ENCODE measurements at regions not wholly inside any gene's neighbourhood (a gene's known extent, or its start where the extent isn't known, plus 50 kb on each side); places are given as distances from the start of the nearest gene placed in this dataset.

DNA sequence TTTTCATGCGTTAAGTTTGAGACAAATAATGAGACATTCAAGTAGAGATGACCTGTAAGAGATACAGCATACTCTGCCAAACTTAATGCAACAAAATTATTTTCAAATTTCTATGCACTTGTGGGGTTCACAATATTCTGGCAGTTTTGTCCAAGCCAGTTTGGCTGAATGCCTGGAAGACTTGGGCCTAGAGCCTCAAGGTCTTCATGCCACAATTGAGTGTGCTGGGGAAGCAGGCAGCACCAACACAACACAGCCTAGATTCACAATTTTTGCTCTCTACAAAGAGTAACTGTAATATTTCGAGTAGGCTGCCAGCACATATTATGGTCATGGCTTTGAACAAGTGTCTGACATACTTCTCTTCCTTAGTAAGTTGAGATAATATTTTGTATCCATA is 461.4 kb upstream of the SPHKAP start:
- intact Hi-C loops (cut with micrococcal nuclease; ENCODE audit: unreplicated experiment) (no loop called here), in situ Hi-C loops (cut with HindIII; ENCODE audit: low pct_unique_long_range_greater_than_20kb, low sequenced_read_pairs) (no loop called here)
- Histone ChIP-seq H3K9me3 (ENCODE audit: control insufficient read depth, insufficient read depth, low read depth, low read length) (no peaks in the 10 kb centered on the region), H3K4me3 (ENCODE audit: low read depth in 2 of 2, low read length in 2 of 2) (no peak overlapping the region), H3K4me1 (ENCODE audit: control insufficient read depth, insufficient read depth, low read length) (no peaks in the 10 kb centered on the region), H3K27me3 (ENCODE audit: control insufficient read depth, insufficient read depth, low read length) (no peaks in the 10 kb centered on the region), H3K36me3 (ENCODE audit: control insufficient read depth, insufficient read depth, low read length) (no peaks in the 10 kb centered on the region), H3K27ac (ENCODE audit: low read length) (no peak overlapping the region)
- no TSS peak for BruUV-seq (replicated peaks)
- no peak for ATAC-seq
- DNase-seq (ENCODE audit: low read depth, low spot score), result no peak
- ChIA-PET CTCF (no interaction called here), POLR2A (no interaction called here)
- TF ChIP-seq, protein P1, sequence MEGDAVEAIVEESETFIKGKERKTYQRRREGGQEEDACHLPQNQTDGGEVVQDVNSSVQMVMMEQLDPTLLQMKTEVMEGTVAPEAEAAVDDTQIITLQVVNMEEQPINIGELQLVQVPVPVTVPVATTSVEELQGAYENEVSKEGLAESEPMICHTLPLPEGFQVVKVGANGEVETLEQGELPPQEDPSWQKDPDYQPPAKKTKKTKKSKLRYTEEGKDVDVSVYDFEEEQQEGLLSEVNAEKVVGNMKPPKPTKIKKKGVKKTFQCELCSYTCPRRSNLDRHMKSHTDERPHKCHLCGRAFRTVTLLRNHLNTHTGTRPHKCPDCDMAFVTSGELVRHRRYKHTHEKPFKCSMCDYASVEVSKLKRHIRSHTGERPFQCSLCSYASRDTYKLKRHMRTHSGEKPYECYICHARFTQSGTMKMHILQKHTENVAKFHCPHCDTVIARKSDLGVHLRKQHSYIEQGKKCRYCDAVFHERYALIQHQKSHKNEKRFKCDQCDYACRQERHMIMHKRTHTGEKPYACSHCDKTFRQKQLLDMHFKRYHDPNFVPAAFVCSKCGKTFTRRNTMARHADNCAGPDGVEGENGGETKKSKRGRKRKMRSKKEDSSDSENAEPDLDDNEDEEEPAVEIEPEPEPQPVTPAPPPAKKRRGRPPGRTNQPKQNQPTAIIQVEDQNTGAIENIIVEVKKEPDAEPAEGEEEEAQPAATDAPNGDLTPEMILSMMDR (IDR thresholded peaks at IDR 0.05), result no peak
- TF ChIP-seq SIN3A (IDR thresholded peaks at IDR 0.05; ENCODE audit: borderline replicate concordance, insufficient read depth, low read depth, low read length), result no peak
- TF ChIP-seq POLR2AphosphoS5 (IDR thresholded peaks at IDR 0.05; ENCODE audit: low read depth, low read length), result no peak
- no peak for TF ChIP-seq TCF7L2 (IDR thresholded peaks at IDR 0.05; ENCODE audit: low read depth, low read length)
- TF ChIP-seq, protein P2, sequence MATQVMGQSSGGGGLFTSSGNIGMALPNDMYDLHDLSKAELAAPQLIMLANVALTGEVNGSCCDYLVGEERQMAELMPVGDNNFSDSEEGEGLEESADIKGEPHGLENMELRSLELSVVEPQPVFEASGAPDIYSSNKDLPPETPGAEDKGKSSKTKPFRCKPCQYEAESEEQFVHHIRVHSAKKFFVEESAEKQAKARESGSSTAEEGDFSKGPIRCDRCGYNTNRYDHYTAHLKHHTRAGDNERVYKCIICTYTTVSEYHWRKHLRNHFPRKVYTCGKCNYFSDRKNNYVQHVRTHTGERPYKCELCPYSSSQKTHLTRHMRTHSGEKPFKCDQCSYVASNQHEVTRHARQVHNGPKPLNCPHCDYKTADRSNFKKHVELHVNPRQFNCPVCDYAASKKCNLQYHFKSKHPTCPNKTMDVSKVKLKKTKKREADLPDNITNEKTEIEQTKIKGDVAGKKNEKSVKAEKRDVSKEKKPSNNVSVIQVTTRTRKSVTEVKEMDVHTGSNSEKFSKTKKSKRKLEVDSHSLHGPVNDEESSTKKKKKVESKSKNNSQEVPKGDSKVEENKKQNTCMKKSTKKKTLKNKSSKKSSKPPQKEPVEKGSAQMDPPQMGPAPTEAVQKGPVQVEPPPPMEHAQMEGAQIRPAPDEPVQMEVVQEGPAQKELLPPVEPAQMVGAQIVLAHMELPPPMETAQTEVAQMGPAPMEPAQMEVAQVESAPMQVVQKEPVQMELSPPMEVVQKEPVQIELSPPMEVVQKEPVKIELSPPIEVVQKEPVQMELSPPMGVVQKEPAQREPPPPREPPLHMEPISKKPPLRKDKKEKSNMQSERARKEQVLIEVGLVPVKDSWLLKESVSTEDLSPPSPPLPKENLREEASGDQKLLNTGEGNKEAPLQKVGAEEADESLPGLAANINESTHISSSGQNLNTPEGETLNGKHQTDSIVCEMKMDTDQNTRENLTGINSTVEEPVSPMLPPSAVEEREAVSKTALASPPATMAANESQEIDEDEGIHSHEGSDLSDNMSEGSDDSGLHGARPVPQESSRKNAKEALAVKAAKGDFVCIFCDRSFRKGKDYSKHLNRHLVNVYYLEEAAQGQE (IDR thresholded peaks at IDR 0.05; ENCODE audit: insufficient read depth in 1 of 2, low read depth in 2 of 2, low read length in 1 of 2), result no peak

DNA sequence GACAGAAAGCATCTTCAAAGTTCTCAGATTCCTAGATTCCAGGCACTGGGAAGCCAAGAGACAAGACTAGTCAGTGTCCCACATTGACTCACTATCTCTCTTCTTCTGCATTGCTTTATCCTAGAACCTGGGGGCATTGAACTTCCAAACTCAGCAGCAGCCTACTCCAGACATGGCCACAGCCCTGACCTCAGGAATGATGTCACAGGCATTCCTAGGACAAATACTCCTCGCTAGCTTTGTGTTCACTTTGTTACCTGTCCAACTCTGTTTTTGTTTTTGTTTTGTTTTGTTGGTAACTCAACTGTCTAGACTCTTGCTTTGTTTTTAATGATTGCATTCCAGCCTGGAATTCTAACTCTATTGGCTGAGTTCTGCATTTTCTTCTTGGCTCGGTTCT is 449.3 kb upstream of the SPHKAP start:
- intact Hi-C loops (cut with micrococcal nuclease; ENCODE audit: unreplicated experiment) (no loop called here), in situ Hi-C loops (cut with HindIII; ENCODE audit: low pct_unique_long_range_greater_than_20kb, low sequenced_read_pairs) (no loop called here)
- no peak overlapping the region for H3K27ac ChIP-seq (ENCODE audit: low read length)
- BruUV-seq (replicated peaks), result no TSS peak
- CTCF ChIA-PET, result no interaction called here
- ATAC-seq (no peak), DNase-seq (ENCODE audit: low read depth, low spot score) (no peak)
- no peaks in the 10 kb centered on the region for H3K36me3 ChIP-seq (ENCODE audit: control insufficient read depth, insufficient read depth, low read length)
- no peaks in the 10 kb centered on the region for H3K4me1 ChIP-seq (ENCODE audit: control insufficient read depth, insufficient read depth, low read length)
- no peaks in the 10 kb centered on the region for H3K9me3 ChIP-seq (ENCODE audit: control insufficient read depth, insufficient read depth, low read depth, low read length)
- no peaks in the 10 kb centered on the region for H3K27me3 ChIP-seq (ENCODE audit: control insufficient read depth, insufficient read depth, low read length)
- no peak overlapping the region for H3K4me3 ChIP-seq (ENCODE audit: low read depth in 2 of 2, low read length in 2 of 2)
- POLR2A ChIA-PET, result no interaction called here
- TF ChIP-seq SIN3A (IDR thresholded peaks at IDR 0.05; ENCODE audit: borderline replicate concordance, insufficient read depth, low read depth, low read length), result no peak
- no peak for TF ChIP-seq POLR2AphosphoS5 (IDR thresholded peaks at IDR 0.05; ENCODE audit: low read depth, low read length)
- TF ChIP-seq, protein P2 (IDR thresholded peaks at IDR 0.05; ENCODE audit: insufficient read depth in 1 of 2, low read depth in 2 of 2, low read length in 1 of 2), result no peak
- TF ChIP-seq, protein P1 (IDR thresholded peaks at IDR 0.05), result no peak
- no peak for TF ChIP-seq TCF7L2 (IDR thresholded peaks at IDR 0.05; ENCODE audit: low read depth, low read length)

Measured in Panc1 (cell line).